HG02852 (cell line): ENCODE measurements at regions not wholly inside any gene's neighbourhood (a gene's known extent, or its start where the extent isn't known, plus 50 kb on each side); places are given as distances from the start of the nearest gene placed in this dataset.
"Not testable (repeated sequence)": the region's sequence is repeated elsewhere in the genome, so short reads cannot be mapped to it uniquely, and the experiment has no call there.

Experiments
- ATAC-seq: cut with Tn5 transposase; IDR thresholded peaks from one replicate; pipeline ENCODE4 v1.9.1; 2021; ENCODE audit warnings: mild to moderate bottlenecking, moderate library complexity; ENCODE audit not compliant: unreplicated experiment

- no peak for ATAC-seq
Observed at GRCh38 chr14:85333841-85334240, 196.1 kb upstream of the FLRT2 start.

GRCh38 chr14:85334316-85334715 lies 195.6 kb upstream of the FLRT2 start:
- no peak for ATAC-seq

- ATAC-seq, result no peak
Observed at GRCh38 chr14:85336257-85336656, 193.7 kb upstream of the FLRT2 start.

- ATAC-seq, result no peak
Observed at GRCh38 chr14:85336817-85337216, 193.1 kb upstream of the FLRT2 start.

GRCh38 chr14:85338895-85339294 lies 191.0 kb upstream of the FLRT2 start:
- ATAC-seq, result no peak

- no peak for ATAC-seq
Observed at GRCh38 chr14:85342858-85343607, 186.9 kb upstream of the FLRT2 start.

- ATAC-seq, result no peak
Observed at GRCh38 chr14:85344171-85344570, 185.8 kb upstream of the FLRT2 start.

GRCh38 chr14:85344847-85345570 lies 184.9 kb upstream of the FLRT2 start:
- ATAC-seq, result no peak

- ATAC-seq, result no peak
Observed at GRCh38 chr14:85350667-85351066, 179.3 kb upstream of the FLRT2 start.

GRCh38 chr14:85352588-85352987 lies 177.4 kb upstream of the FLRT2 start:
- not testable (repeated sequence) for ATAC-seq

- ATAC-seq, result no peak
Observed at GRCh38 chr14:85357120-85357519, 172.8 kb upstream of the FLRT2 start.

- ATAC-seq, result no peak
Observed at GRCh38 chr14:85358136-85358785, 171.7 kb upstream of the FLRT2 start.

GRCh38 chr14:85359505-85359904 lies 170.4 kb upstream of the FLRT2 start:
- ATAC-seq, result no peak

- ATAC-seq, result no peak
Observed at GRCh38 chr14:85363358-85363757, 166.6 kb upstream of the FLRT2 start.

- no peak for ATAC-seq
Observed at GRCh38 chr14:85366226-85366625, 163.7 kb upstream of the FLRT2 start.

- no peak for ATAC-seq
Observed at GRCh38 chr14:85380881-85381280, 149.1 kb upstream of the FLRT2 start.

- ATAC-seq, result no peak
Observed at GRCh38 chr14:85382341-85382740, 147.6 kb upstream of the FLRT2 start.

GRCh38 chr14:85387181-85387580 lies 142.8 kb upstream of the FLRT2 start:
- no peak for ATAC-seq

GRCh38 chr14:85390236-85390635 lies 139.7 kb upstream of the FLRT2 start:
- no peak for ATAC-seq

GRCh38 chr14:85391455-85391854 lies 138.5 kb upstream of the FLRT2 start:
- no peak for ATAC-seq

GRCh38 chr14:85391892-85392291 lies 138.1 kb upstream of the FLRT2 start:
- ATAC-seq, result no peak

- ATAC-seq, result no peak
Observed at GRCh38 chr14:85399186-85399585, 130.8 kb upstream of the FLRT2 start.
